Calu3 (cell line): ENCODE measurements at regions not wholly inside any gene's neighbourhood (a gene's known extent, or its start where the extent isn't known, plus 50 kb on each side); places are given as distances from the start of the nearest gene placed in this dataset.

Experiments
- BruUV-seq: library from RNA; stranded (reverse); fragments of 400-500 nt; replicated peaks from 2 replicates; lab custom pipeline; 2021; lab: Mats Ljungman, UMichigan
- CTCF ChIA-PET: fragments of 300-600 bp; sonication (Branson Sonifier 250); formaldehyde crosslinking; loops from one replicate; lab custom pipeline; 2022; ENCODE audit warnings: antibody characterized with exemption; lab: Charles Lee
- DNase-seq: peaks from one replicate; pipeline ENCODE4 v3.0.0; 2022
- H3K27ac Mint-ChIP-seq: one replicate; pipeline ENCODE4 v1.8.0; 2022; ENCODE audit warnings: mixed read lengths; ENCODE audit not compliant: unreplicated experiment
- H3K27me3 Mint-ChIP-seq: one replicate; pipeline ENCODE4 v1.8.0; 2022; ENCODE audit warnings: mixed read lengths; ENCODE audit not compliant: unreplicated experiment
- H3K36me3 Mint-ChIP-seq: one replicate; pipeline ENCODE4 v1.8.0; 2022; ENCODE audit warnings: mild to moderate bottlenecking, moderate library complexity, mixed read lengths; ENCODE audit not compliant: insufficient read depth, unreplicated experiment
- H3K4me1 Mint-ChIP-seq: one replicate; pipeline ENCODE4 v1.8.0; 2022; ENCODE audit warnings: mild to moderate bottlenecking, low read depth, mixed read lengths; ENCODE audit not compliant: unreplicated experiment
- H3K4me3 Mint-ChIP-seq: one replicate; pipeline ENCODE4 v1.8.0; 2022; ENCODE audit warnings: mild to moderate bottlenecking, low read depth, moderate library complexity, mixed read lengths; ENCODE audit not compliant: unreplicated experiment
- H3K9me3 Mint-ChIP-seq: one replicate; pipeline ENCODE4 v1.8.0; 2022; ENCODE audit warnings: low read depth, mixed read lengths; ENCODE audit not compliant: unreplicated experiment
- intact Hi-C: fragments of 100-400 bp; cut with micrococcal nuclease; formaldehyde crosslinking; loops from one replicate; pipeline ENCODE4 v1.10.0; 2022; ENCODE audit not compliant: unreplicated experiment
- TF ChIP-seq, protein P1 (sequence below): fragments of 200-600 bp; IDR thresholded peaks from one replicate; pipeline ENCODE4 v1.8.0; 2022; ENCODE audit warnings: antibody characterized with exemption; ENCODE audit not compliant: unreplicated experiment

DNA sequence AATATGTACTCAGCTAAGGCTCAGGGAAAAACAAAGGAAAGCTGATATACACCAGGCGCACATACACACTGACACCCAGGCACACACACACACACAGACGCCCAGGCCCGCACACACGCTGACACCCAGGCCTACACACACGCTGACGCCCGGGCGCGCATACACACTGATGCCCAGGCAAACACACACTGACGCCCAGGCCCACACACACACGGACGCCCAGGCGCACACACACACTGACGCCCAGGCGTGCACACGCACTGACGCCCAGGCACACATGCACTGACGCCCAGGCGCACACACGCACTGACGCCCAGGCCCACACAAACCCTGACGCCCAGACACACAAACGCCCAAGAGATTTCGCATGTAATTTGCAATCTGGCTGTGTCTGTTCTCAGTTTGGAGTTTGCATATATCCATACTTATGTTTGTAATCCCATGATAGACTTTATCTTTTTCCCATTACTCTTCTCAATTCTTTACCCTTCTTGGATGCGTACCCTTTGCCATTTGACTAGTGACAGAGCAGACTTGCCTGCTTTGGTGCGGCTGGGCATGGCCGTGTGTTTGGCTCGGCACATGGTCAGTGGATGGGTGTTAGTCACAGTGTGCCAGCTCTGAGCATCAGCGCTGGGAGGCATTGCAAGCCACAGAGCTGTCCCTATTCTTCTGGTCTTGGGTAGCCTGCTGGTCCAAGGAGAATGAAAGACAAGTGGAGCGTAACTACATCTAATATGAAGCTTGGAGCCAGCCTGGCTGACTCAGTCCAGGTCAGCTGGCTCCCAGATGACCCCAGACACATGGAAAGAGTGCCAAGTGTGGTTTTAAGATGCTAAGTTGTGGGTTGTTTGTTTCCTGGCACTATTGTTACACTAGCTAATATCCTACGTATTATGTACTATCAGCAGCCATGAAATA, 632.4 kb upstream of the ZFP42 start:
- TF ChIP-seq, protein P1, sequence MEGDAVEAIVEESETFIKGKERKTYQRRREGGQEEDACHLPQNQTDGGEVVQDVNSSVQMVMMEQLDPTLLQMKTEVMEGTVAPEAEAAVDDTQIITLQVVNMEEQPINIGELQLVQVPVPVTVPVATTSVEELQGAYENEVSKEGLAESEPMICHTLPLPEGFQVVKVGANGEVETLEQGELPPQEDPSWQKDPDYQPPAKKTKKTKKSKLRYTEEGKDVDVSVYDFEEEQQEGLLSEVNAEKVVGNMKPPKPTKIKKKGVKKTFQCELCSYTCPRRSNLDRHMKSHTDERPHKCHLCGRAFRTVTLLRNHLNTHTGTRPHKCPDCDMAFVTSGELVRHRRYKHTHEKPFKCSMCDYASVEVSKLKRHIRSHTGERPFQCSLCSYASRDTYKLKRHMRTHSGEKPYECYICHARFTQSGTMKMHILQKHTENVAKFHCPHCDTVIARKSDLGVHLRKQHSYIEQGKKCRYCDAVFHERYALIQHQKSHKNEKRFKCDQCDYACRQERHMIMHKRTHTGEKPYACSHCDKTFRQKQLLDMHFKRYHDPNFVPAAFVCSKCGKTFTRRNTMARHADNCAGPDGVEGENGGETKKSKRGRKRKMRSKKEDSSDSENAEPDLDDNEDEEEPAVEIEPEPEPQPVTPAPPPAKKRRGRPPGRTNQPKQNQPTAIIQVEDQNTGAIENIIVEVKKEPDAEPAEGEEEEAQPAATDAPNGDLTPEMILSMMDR: no peak
- Mint-ChIP-seq H3K9me3 (no peaks in the 10 kb centered on the region), H3K4me3 (no peak overlapping the region), H3K27ac (no peak overlapping the region), H3K4me1 (no peaks in the 10 kb centered on the region), H3K36me3 (no peaks in the 10 kb centered on the region), H3K27me3 (no peaks in the 10 kb centered on the region)
- intact Hi-C loops: no loop called here
- no TSS peak for BruUV-seq
- no peak for DNase-seq
- CTCF ChIA-PET: no interaction called here

DNA sequence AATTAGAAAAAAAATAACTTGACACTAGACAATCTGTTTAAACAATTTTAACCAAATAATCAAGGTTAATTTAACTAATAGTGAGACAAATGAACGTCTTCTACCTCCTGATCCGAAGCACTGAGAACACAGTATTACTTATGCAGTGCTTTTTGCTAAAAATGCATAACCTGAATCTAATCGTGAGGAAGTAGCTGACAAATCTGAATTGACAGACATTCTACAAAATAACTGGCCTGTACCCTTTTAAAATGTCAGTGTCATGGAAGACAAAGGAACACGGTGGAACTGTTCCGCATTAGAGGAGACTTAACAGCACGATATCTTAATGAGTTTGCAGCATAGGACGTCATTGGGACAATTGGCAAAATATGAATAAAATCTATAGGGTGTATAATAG, 631.2 kb upstream of the ZFP42 start:
- Mint-ChIP-seq H3K9me3 (no peaks in the 10 kb centered on the region), H3K4me1 (no peaks in the 10 kb centered on the region), H3K36me3 (no peaks in the 10 kb centered on the region), H3K27me3 (no peaks in the 10 kb centered on the region), H3K4me3 (no peak overlapping the region), H3K27ac (no peak overlapping the region)
- intact Hi-C loops: no loop called here
- TF ChIP-seq, protein P1: no peak
- DNase-seq: no peak
- CTCF ChIA-PET: no interaction called here
- no TSS peak for BruUV-seq

DNA sequence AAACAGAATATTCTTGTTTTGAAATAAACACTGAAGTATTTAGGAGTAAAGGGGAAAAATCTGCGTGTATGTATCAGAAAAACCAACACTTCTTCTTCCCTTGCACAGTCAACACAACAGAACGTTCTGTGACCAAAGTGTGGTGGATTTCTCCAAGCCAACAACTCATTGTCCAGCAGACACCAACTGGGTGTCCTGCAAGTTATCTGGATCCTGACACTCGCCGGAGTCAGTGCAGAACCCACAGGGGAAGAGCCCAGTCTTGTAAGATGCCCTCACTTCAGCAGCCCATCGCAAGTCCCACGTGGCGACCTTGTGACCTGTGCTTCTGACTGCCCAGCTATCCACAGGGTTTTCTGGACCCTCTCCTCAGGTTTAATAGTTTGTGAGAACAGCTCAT, 630.7 kb upstream of the ZFP42 start:
- H3K27ac Mint-ChIP-seq: no peak overlapping the region
- TF ChIP-seq, protein P1: no peak
- H3K36me3 Mint-ChIP-seq: no peaks in the 10 kb centered on the region
- no peak overlapping the region for H3K4me3 Mint-ChIP-seq
- CTCF ChIA-PET: no interaction called here
- intact Hi-C loops: no loop called here
- H3K4me1 Mint-ChIP-seq: no peaks in the 10 kb centered on the region
- no TSS peak for BruUV-seq
- DNase-seq: no peak
- H3K27me3 Mint-ChIP-seq: no peaks in the 10 kb centered on the region
- no peaks in the 10 kb centered on the region for H3K9me3 Mint-ChIP-seq

DNA sequence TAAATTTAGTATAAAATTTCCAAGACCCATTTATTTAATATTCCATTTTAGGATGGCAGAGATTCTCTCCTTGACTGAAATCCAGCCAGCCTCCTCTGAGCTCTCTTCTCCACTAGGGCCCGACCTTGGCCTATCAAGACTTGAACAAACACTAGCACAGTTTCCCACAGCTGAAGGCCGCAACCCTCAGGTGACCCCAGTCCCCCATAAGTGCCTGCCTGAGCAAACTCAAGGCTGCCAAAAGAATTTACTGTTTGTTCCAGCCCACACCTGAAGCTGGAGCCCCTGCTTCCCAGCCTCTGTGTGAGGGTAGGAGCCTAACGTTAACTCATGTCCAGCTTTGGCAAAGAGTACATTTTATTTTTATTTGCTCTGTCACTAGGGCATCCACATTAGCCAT, 629.0 kb upstream of the ZFP42 start:
- CTCF ChIA-PET: no interaction called here
- DNase-seq: no peak
- TF ChIP-seq, protein P1: no peak
- H3K4me1 Mint-ChIP-seq: no peaks in the 10 kb centered on the region
- H3K4me3 Mint-ChIP-seq: no peak overlapping the region
- no peaks in the 10 kb centered on the region for H3K36me3 Mint-ChIP-seq
- intact Hi-C loops: no loop called here
- H3K27ac Mint-ChIP-seq: no peak overlapping the region
- H3K9me3 Mint-ChIP-seq: no peaks in the 10 kb centered on the region
- H3K27me3 Mint-ChIP-seq: no peaks in the 10 kb centered on the region
- BruUV-seq: no TSS peak
